Activated naive CD8-positive, alpha-beta T cell treated with anti-CD3 and anti-CD28 coated beads, Interleukin-2, amount 50 U/mL, for 24 hours (primary cell): ENCODE measurements at regions not wholly inside any gene's neighbourhood (a gene's known extent, or its start where the extent isn't known, plus 50 kb on each side); places are given as distances from the start of the nearest gene placed in this dataset.

ENCODE experiments used
- ATAC-seq: fragments of 150-1000 bp; cut with Tn5 transposase; one replicate; pipeline ENCODE4 v1.10.0; 2021
- DNase-seq: peaks from one replicate; pipeline ENCODE4 v3.0.0; 2021
- H3K27ac Mint-ChIP-seq: one replicate; pipeline ENCODE4 v1.8.0; 2021; ENCODE audit warnings: mild to moderate bottlenecking, mixed read lengths
- H3K27me3 Mint-ChIP-seq: one replicate; pipeline ENCODE4 v1.8.0; 2021; ENCODE audit warnings: mixed read lengths
- H3K36me3 Mint-ChIP-seq: one replicate; pipeline ENCODE4 v1.8.0; 2021; ENCODE audit warnings: low read depth, mixed read lengths
- H3K4me1 Mint-ChIP-seq: one replicate; pipeline ENCODE4 v1.8.0; 2021; ENCODE audit warnings: mixed read lengths
- H3K4me3 Mint-ChIP-seq: one replicate; pipeline ENCODE4 v1.8.0; 2021; ENCODE audit warnings: mild to moderate bottlenecking, moderate library complexity, mixed read lengths
- H3K9me3 Mint-ChIP-seq: one replicate; pipeline ENCODE4 v1.8.0; 2021; ENCODE audit warnings: mixed read lengths

- no peak overlapping the region for H3K4me3 Mint-ChIP-seq
- DNase-seq (no peak), ATAC-seq (no peak)
- H3K27ac Mint-ChIP-seq = no peak overlapping the region
- no peaks in the 10 kb centered on the region for H3K4me1 Mint-ChIP-seq
- H3K27me3 Mint-ChIP-seq = no peaks in the 10 kb centered on the region
- peaks cover 24% of the 10 kb centered on the region for H3K9me3 Mint-ChIP-seq
- no peaks in the 10 kb centered on the region for H3K36me3 Mint-ChIP-seq
Observed at GRCh38 chr13:92984151-92984550, 242.5 kb upstream of the GPC6 start.

- no peak overlapping the region for H3K27ac Mint-ChIP-seq
- ATAC-seq = no peak
- no peaks in the 10 kb centered on the region for H3K4me1 Mint-ChIP-seq
- no peak overlapping the region for H3K4me3 Mint-ChIP-seq
- no peaks in the 10 kb centered on the region for H3K36me3 Mint-ChIP-seq
- no peaks in the 10 kb centered on the region for H3K27me3 Mint-ChIP-seq
- no peak for DNase-seq
- H3K9me3 Mint-ChIP-seq = peaks cover 24% of the 10 kb centered on the region
Observed at GRCh38 chr13:92989301-92989700, 237.3 kb upstream of the GPC6 start.

- no peaks in the 10 kb centered on the region for H3K36me3 Mint-ChIP-seq
- no peak overlapping the region for H3K27ac Mint-ChIP-seq
- H3K4me1 Mint-ChIP-seq = no peaks in the 10 kb centered on the region
- peaks cover 33% of the 10 kb centered on the region for H3K9me3 Mint-ChIP-seq
- ATAC-seq = no peak
- no peak overlapping the region for H3K4me3 Mint-ChIP-seq
- H3K27me3 Mint-ChIP-seq = no peaks in the 10 kb centered on the region
- no peak for DNase-seq
Observed at GRCh38 chr13:92991692-92992091, 234.9 kb upstream of the GPC6 start.

DNA sequence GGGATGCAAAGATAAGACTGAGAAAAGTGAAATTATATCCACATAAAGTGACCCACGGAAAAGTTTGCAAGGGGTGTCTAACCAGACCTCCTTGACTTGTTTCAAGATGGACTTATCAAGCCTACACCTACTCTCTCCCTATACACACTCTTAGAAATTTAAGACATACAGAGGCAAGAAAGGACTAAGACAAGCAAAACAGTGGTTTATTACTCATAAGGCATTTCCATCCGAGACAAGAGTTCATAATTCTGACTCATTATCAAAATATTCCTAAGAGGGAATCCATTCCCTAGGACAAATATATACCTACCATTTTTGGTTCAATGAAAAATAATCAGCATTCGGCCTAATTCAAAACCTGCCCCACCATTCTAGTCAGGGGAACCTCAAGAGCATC is 232.6 kb upstream of the GPC6 start:
- no peak for DNase-seq
- Mint-ChIP-seq H3K27ac (no peak overlapping the region), H3K27me3 (no peaks in the 10 kb centered on the region)

DNA sequence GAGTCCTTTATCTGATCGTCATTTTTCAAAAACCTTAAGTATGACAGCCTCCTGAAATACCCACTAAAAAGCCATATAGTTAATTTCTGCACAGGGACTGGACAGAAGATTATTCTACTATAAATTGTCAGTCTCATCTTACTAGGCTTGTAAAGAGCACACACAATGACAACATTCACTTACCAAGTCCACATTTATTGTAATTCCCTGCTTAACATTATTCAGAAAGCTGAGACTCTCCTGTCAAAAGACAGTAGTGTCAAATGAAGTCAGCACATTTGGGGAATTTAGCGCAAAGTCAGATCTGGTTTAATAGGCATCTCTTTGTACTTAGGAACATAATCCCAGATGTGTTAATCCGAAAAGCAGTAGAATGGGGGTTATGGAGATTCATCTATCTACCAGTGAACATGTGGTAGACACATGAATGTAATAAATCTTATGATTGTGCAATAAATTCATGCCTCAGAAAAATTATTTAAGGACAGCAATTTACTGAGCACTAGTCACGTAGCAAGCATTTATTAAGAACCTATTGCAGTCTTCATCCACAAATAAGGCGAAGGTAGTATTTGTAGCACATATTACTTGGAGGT is 224.6 kb upstream of the GPC6 start:
- Mint-ChIP-seq H3K4me3 (no peak overlapping the region), H3K9me3 (peaks cover 16% of the 10 kb centered on the region), H3K4me1 (no peaks in the 10 kb centered on the region), H3K27me3 (no peaks in the 10 kb centered on the region), H3K36me3 (no peaks in the 10 kb centered on the region), H3K27ac (no peak overlapping the region)
- no peak for DNase-seq
- ATAC-seq = no peak

More for the DNA sequence above, 232.6 kb upstream of the GPC6 start:
- Mint-ChIP-seq H3K36me3 (no peaks in the 10 kb centered on the region), H3K9me3 (peaks cover 29% of the 10 kb centered on the region), H3K4me3 (no peak overlapping the region), H3K4me1 (no peaks in the 10 kb centered on the region)
- ATAC-seq = no peak

DNA sequence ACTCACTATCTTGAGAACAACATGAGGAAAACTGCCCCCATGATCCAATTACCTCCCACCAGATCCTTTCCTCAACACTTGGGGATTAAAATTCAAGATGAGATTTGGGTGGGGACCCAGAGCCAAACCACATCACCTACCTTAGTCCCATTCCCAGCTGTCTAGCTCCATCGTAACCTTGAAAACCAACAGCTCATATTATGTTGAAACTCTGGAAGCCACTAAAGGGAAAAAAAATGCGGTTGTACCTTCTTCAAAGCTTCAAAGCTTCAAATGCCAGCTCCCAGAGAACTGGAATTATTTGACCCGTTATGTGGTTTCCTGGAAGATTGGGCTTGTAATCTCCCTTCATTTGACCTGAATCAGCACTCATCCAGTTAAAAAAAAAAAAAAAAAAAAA is 223.1 kb upstream of the GPC6 start:
- no peak for ATAC-seq

DNA sequence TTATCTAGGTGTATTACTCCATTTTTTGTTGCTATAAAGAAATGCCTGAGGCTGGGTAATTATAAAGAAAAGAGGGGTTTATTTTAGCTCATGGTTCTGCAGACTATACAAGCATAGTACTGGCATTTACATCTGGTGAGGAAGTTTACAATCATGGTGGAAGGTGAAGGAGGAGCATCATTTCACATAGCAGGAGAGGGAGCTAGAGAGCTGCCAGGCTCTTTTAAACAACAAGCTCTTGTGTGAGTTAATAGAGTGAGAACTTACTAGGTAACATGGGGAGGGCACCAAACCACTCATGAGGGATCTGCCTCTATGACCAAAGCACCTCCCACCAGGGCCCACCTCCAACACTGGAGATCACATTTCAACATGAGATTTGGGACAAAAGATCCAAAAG is 221.7 kb upstream of the GPC6 start:
- Mint-ChIP-seq H3K9me3 (peaks cover 31% of the 10 kb centered on the region), H3K27me3 (no peaks in the 10 kb centered on the region), H3K4me1 (no peaks in the 10 kb centered on the region), H3K36me3 (no peaks in the 10 kb centered on the region), H3K27ac (no peak overlapping the region), H3K4me3 (no peak overlapping the region)
- ATAC-seq (no peak), DNase-seq (no peak)

More for the DNA sequence above, 223.1 kb upstream of the GPC6 start:
- H3K36me3 Mint-ChIP-seq = no peaks in the 10 kb centered on the region
- H3K9me3 Mint-ChIP-seq = peaks cover 23% of the 10 kb centered on the region
- no peak overlapping the region for H3K27ac Mint-ChIP-seq
- H3K27me3 Mint-ChIP-seq = no peaks in the 10 kb centered on the region
- DNase-seq = no peak
- no peak overlapping the region for H3K4me3 Mint-ChIP-seq
- H3K4me1 Mint-ChIP-seq = no peaks in the 10 kb centered on the region

- Mint-ChIP-seq H3K4me3 (no peak overlapping the region), H3K4me1 (no peaks in the 10 kb centered on the region), H3K36me3 (no peaks in the 10 kb centered on the region), H3K27ac (no peak overlapping the region), H3K9me3 (peaks cover 32% of the 10 kb centered on the region), H3K27me3 (no peaks in the 10 kb centered on the region)
- no peak for ATAC-seq
- no peak for DNase-seq
Observed at GRCh38 chr13:93007928-93008327, 218.7 kb upstream of the GPC6 start.

- no peak for DNase-seq
- no peaks in the 10 kb centered on the region for H3K36me3 Mint-ChIP-seq
- no peak overlapping the region for H3K27ac Mint-ChIP-seq
- peaks cover 50% of the 10 kb centered on the region for H3K9me3 Mint-ChIP-seq
- H3K27me3 Mint-ChIP-seq = no peaks in the 10 kb centered on the region
- no peak for ATAC-seq
- no peaks in the 10 kb centered on the region for H3K4me1 Mint-ChIP-seq
- no peak overlapping the region for H3K4me3 Mint-ChIP-seq
Observed at GRCh38 chr13:93017493-93018112, 209.0 kb upstream of the GPC6 start.

DNA sequence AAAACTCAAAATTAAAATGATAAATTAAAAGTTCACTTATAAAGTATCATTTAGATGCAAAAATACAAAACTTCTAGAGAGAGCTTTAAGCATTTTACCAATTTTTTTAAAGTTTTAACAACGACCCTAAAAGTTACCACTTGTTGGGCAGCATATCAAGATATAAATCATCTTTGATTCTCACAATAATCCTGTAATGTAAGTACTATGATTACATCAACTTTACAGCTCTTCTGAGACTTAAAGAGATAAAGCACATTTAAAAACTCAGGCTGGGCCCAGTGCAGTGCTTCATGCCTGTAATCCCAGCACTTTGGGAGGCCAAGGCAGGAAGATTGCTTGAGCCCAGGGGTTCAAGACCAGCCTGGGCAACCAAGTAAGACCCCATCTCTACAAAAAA is 202.7 kb upstream of the GPC6 start:
- Mint-ChIP-seq H3K4me3 (no peak overlapping the region), H3K4me1 (no peaks in the 10 kb centered on the region), H3K27me3 (no peaks in the 10 kb centered on the region), H3K27ac (no peak overlapping the region), H3K36me3 (no peaks in the 10 kb centered on the region), H3K9me3 (peaks cover 18% of the 10 kb centered on the region)
- ATAC-seq (no peak), DNase-seq (no peak)

GRCh38 chr13:93025984-93026383 is 200.6 kb upstream of the GPC6 start:
- H3K27me3 Mint-ChIP-seq = no peaks in the 10 kb centered on the region
- no peak overlapping the region for H3K4me3 Mint-ChIP-seq
- ATAC-seq (no peak), DNase-seq (no peak)
- no peak overlapping the region for H3K27ac Mint-ChIP-seq
- H3K4me1 Mint-ChIP-seq = no peaks in the 10 kb centered on the region
- peaks cover 5% of the 10 kb centered on the region for H3K9me3 Mint-ChIP-seq
- no peaks in the 10 kb centered on the region for H3K36me3 Mint-ChIP-seq

DNA sequence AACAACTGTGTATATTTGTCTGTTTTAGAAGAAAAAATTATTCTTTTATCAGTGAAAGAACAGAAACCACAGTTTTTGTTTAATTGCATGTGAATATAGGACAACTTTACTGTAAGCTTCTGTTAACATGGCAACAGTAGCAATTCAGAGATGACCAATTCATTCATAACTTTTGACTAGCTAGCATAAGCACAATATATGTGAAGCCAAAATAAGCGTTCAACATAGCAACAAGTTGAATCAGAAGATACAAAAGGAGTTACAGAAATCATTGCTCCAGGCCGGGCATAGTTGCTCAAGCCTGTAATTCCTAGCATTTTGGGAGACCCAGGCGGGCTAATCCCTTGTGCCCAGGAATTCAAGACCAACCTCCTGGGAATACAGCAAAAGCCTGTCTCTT is 197.1 kb upstream of the GPC6 start:
- no peak overlapping the region for H3K27ac Mint-ChIP-seq
- no peak for ATAC-seq
- H3K4me1 Mint-ChIP-seq = no peaks in the 10 kb centered on the region
- no peak overlapping the region for H3K4me3 Mint-ChIP-seq
- no peak for DNase-seq
- no peaks in the 10 kb centered on the region for H3K27me3 Mint-ChIP-seq
- peaks cover 5% of the 10 kb centered on the region for H3K9me3 Mint-ChIP-seq
- no peaks in the 10 kb centered on the region for H3K36me3 Mint-ChIP-seq

DNA sequence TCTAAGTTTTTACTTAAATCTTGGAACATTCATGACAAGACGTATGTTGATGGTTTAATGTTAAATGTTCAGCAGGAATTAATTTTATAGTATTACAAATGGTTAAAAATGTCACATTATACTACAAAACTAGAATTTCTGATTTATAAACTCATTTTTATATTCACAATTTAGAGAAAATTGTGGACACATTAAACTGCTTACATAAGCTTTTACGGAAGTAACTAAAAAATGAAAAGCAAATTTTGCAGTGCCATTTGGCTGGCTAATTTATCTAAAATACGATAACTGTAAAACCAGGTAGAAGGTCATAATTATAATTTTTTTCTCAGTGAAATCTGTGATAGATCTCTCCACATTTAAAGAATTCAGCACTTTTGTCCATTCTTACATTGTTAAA is 190.2 kb upstream of the GPC6 start:
- peaks cover 11% of the 10 kb centered on the region for H3K9me3 Mint-ChIP-seq
- DNase-seq = no peak
- ATAC-seq = no peak
- no peaks in the 10 kb centered on the region for H3K36me3 Mint-ChIP-seq
- H3K4me3 Mint-ChIP-seq = no peak overlapping the region
- no peaks in the 10 kb centered on the region for H3K27me3 Mint-ChIP-seq
- no peak overlapping the region for H3K27ac Mint-ChIP-seq
- H3K4me1 Mint-ChIP-seq = no peaks in the 10 kb centered on the region

DNA sequence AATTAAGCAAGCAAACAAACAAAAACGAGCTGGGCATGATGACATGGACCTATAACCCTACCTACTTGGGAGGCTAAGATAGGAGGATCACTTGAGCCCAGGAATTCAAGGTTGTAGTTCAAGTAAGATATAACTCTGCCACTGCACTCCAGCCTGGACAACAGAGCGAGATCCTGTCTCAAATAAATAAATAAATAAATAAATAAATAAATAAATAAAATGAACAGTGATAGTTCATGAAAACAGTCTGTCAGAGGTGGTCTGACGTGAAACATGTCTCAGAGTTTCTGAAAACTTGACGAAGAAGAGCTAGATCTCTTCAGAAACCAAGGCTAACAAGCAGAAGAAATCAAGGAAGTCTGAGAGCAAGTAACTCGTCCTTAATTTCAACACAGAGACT is 188.8 kb upstream of the GPC6 start:
- ATAC-seq (no peak), DNase-seq (no peak)
- Mint-ChIP-seq H3K27me3 (no peaks in the 10 kb centered on the region), H3K27ac (no peak overlapping the region), H3K4me3 (no peak overlapping the region), H3K9me3 (peaks cover 6% of the 10 kb centered on the region), H3K4me1 (no peaks in the 10 kb centered on the region), H3K36me3 (no peaks in the 10 kb centered on the region)

DNA sequence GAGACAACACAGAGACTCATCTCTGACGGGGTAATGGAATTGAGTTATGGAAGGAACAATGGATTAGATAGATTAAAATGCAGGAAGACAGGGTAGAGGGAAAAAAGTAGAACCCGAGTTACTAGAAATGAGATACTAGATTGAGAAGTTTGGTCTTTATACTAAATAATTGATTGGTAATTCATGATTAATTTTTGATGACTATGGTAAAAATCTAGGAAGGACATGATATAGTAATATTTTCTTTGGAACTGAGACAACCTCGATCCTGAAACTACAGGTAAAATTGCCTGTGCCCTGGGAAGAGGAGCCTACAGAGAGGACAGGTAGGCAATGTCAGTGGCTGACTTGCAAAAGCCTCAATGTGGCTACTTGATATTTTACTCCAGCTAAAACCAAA is 188.4 kb upstream of the GPC6 start:
- Mint-ChIP-seq H3K9me3 (peaks cover 6% of the 10 kb centered on the region), H3K4me3 (no peak overlapping the region), H3K27me3 (no peaks in the 10 kb centered on the region), H3K36me3 (no peaks in the 10 kb centered on the region), H3K27ac (no peak overlapping the region), H3K4me1 (no peaks in the 10 kb centered on the region)
- DNase-seq = no peak
- ATAC-seq = no peak

DNA sequence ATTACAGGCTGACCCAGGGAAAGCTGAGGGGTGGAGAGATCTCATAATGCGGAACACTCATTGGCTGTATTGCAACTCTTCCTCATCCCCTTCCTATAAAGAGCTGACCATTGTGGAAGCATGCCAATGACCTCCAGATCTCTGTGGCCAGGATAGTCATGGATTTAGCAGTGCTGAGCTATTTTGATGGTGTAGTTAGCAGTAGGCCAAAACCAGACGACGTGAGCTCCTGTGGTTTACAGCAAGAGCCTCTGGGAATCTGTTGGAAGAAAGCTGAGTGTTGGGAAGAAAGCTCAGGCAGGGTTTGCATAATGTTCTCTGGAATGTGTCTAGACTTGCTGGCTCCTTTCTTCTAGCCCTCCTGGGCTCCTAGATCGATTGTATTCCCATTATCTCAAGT is 187.5 kb upstream of the GPC6 start:
- DNase-seq (no peak), ATAC-seq (no peak)
- Mint-ChIP-seq H3K36me3 (no peaks in the 10 kb centered on the region), H3K4me3 (no peak overlapping the region), H3K4me1 (no peaks in the 10 kb centered on the region), H3K27ac (no peak overlapping the region), H3K27me3 (no peaks in the 10 kb centered on the region), H3K9me3 (peaks cover 6% of the 10 kb centered on the region)
